HFFc6 (cell line): ENCODE measurements at regions not wholly inside any gene's neighbourhood (a gene's known extent, or its start where the extent isn't known, plus 50 kb on each side); places are given as distances from the start of the nearest gene placed in this dataset.

ENCODE experiments used
- DNase-seq: peaks from one replicate; pipeline ENCODE4 v3.0.0-alpha.2; 2018
- H3K27ac Mint-ChIP-seq: 2 replicates; pipeline ENCODE4 v1.8.0; 2020; ENCODE audit warnings: mild to moderate bottlenecking, mixed read lengths
- H3K27me3 Mint-ChIP-seq: 2 replicates; pipeline ENCODE4 v1.8.0; 2021; ENCODE audit warnings: mild to moderate bottlenecking, moderate library complexity, mixed read lengths; ENCODE audit not compliant: insufficient read depth
- H3K36me3 Mint-ChIP-seq: 2 replicates; pipeline ENCODE4 v1.8.0; 2021; ENCODE audit warnings: low read depth, mixed read lengths
- H3K4me1 Mint-ChIP-seq: 2 replicates; pipeline ENCODE4 v1.8.0; 2020; ENCODE audit warnings: low read depth, mixed read lengths
- H3K4me3 Mint-ChIP-seq: 2 replicates; pipeline ENCODE4 v1.8.0; 2020; ENCODE audit warnings: mild to moderate bottlenecking, moderate library complexity, mixed read lengths
- H3K9me3 Mint-ChIP-seq: 2 replicates; pipeline ENCODE4 v1.8.0; 2020; ENCODE audit warnings: mild to moderate bottlenecking, mixed read lengths
- TF ChIP-seq, protein P1 (sequence below): fragments of 200-600 bp; sonication (generic); IDR thresholded peaks from 2 replicates; pipeline ENCODE4 v1.5.0; 2021; ENCODE audit warnings: antibody characterized with exemption, mild to moderate bottlenecking

DNA sequence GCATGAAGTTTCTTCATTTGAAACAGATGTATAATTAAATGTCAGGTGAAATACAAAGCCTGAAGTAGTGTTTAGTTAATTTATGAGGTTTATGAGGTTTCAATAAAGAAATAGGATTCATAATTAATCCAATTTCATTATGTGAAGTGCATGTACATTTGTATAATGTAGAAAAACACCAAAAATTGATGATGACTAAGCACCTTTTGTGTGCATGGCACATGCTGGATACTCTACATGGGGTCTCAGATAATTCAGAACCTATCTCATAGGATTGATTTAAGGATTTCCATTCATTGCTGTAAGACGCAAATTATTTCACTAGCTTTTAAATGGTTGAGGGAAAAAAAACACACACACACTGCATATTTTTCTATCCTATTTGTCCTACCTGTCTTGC lies 143.9 kb downstream of the ESM1 start:
- no peak overlapping the region for H3K4me3 Mint-ChIP-seq

DNA sequence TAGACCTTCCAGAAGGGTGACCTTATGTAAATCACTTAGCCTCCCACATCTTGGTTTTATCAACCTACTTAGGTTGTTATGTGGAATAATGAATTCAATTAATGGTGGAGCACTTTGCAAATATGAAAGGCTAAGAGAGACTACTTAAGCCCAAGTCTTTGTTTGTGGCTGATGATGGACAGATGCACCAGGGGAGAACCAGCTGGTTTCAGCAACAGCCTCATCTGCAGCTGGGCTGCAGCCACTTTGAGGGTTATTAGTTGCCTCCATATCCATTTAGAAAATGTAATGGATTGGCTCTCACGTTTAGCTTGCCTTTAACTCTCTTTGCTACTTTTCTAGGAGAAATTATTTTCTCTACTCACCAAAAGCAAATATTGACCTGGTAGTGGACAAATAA lies 146.6 kb downstream of the ESM1 start:
- Mint-ChIP-seq H3K36me3 (no peaks in the 10 kb centered on the region), H3K4me3 (no peak overlapping the region), H3K9me3 (no peaks in the 10 kb centered on the region), H3K4me1 (peaks cover 71% of the 10 kb centered on the region), H3K27ac (no peak overlapping the region), H3K27me3 (no peaks in the 10 kb centered on the region)
- DNase-seq = no peak
- TF ChIP-seq, protein P1, sequence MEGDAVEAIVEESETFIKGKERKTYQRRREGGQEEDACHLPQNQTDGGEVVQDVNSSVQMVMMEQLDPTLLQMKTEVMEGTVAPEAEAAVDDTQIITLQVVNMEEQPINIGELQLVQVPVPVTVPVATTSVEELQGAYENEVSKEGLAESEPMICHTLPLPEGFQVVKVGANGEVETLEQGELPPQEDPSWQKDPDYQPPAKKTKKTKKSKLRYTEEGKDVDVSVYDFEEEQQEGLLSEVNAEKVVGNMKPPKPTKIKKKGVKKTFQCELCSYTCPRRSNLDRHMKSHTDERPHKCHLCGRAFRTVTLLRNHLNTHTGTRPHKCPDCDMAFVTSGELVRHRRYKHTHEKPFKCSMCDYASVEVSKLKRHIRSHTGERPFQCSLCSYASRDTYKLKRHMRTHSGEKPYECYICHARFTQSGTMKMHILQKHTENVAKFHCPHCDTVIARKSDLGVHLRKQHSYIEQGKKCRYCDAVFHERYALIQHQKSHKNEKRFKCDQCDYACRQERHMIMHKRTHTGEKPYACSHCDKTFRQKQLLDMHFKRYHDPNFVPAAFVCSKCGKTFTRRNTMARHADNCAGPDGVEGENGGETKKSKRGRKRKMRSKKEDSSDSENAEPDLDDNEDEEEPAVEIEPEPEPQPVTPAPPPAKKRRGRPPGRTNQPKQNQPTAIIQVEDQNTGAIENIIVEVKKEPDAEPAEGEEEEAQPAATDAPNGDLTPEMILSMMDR = no peak

More for the DNA sequence above, 143.9 kb downstream of the ESM1 start:
- no peaks in the 10 kb centered on the region for H3K36me3 Mint-ChIP-seq
- H3K27ac Mint-ChIP-seq = no peak overlapping the region
- no peak for DNase-seq
- TF ChIP-seq, protein P1 = no peak
- no peaks in the 10 kb centered on the region for H3K9me3 Mint-ChIP-seq
- H3K4me1 Mint-ChIP-seq = peaks cover 67% of the 10 kb centered on the region
- H3K27me3 Mint-ChIP-seq = no peaks in the 10 kb centered on the region

DNA sequence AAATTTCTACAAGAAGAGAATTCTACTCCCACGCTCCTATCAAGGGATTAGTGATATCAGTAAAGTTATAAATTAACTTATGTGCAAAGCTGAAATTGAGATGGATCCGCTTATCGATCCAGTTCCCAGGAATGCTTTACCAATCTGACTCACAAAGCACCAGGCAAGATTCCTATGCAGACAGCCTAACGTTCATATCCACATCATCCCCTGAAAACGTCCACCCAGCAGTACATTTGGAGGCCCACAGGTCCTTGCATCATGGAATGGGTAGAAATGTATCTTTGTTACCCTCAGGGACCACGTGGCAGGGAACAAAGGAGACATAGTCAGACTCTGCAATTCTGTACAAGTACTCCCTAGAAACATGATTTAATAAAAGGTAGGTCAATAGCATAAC lies 147.4 kb downstream of the ESM1 start:
- Mint-ChIP-seq H3K36me3 (no peaks in the 10 kb centered on the region), H3K27me3 (no peaks in the 10 kb centered on the region), H3K4me3 (no peak overlapping the region), H3K4me1 (peaks cover 70% of the 10 kb centered on the region), H3K9me3 (no peaks in the 10 kb centered on the region), H3K27ac (no peak overlapping the region)
- TF ChIP-seq, protein P1 = no peak
- DNase-seq = no peak

DNA sequence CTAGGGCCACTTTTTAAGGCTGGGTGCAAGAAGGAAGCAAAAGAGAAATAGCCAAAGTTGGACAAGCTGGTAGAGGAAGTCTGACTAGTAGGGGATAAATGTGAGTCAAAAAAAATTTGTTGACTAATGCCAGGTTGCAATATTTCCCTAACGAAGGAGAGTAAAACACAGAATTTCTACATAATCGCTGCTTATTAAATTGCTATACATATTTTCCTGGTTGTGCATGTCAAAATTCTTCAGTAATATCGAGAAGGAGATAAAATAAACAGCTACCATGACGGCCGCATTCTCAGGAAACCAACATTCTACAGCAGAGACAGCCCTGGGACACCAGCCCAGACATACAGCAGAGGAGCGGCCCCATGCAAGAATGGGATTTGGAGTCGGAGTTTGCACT lies 148.3 kb downstream of the ESM1 start:
- Mint-ChIP-seq H3K36me3 (no peaks in the 10 kb centered on the region), H3K9me3 (no peaks in the 10 kb centered on the region), H3K27ac (no peak overlapping the region; the same call in 1 of the 2 replicates), H3K27me3 (no peaks in the 10 kb centered on the region), H3K4me3 (no peak overlapping the region), H3K4me1 (peaks cover 70% of the 10 kb centered on the region)
- TF ChIP-seq, protein P1 = no peak
- no peak for DNase-seq

DNA sequence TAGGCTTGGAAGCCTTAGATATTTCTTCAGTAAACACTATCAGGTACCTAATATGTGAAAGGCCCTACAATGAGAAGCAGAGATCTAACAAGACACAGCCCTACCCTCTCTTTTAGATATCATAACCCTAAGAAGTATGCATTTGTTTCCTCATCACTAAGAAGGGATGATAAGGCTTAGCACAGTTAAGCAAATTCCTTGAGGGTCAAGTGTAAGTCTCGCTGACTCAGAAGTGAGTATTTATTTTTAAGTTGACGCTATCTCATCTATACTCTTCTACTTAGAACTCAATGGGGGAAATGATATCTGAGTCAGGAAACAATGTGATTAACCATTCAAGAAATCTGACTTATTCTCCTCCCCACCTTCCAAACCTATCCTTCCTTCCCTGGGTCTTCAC lies 149.7 kb downstream of the ESM1 start:
- TF ChIP-seq, protein P1 = no peak
- H3K36me3 Mint-ChIP-seq = no peaks in the 10 kb centered on the region
- H3K4me1 Mint-ChIP-seq = peaks cover 79% of the 10 kb centered on the region
- peak overlapping the region; percentile 83 for H3K27ac Mint-ChIP-seq
- H3K27me3 Mint-ChIP-seq = no peaks in the 10 kb centered on the region
- peak; percentile 79 for DNase-seq
- no peaks in the 10 kb centered on the region for H3K9me3 Mint-ChIP-seq
- H3K4me3 Mint-ChIP-seq = peak overlapping the region; percentile 42
